Neural cell (in vitro differentiated cells): ENCODE measurements at regions not wholly inside any gene's neighbourhood (a gene's known extent, or its start where the extent isn't known, plus 50 kb on each side); places are given as distances from the start of the nearest gene placed in this dataset.

Experiments used
- H2AFZ ChIP-seq: fragments of 200-600, 300-800 bp; sonication (generic), shearing (Covaris generic); 2 replicates; pipeline ENCODE4 v1.6.0; 2014; ENCODE audit warnings: low read depth, mild to moderate bottlenecking, antibody characterized with exemption, low read length, moderate library complexity
- H3F3A ChIP-seq: fragments of 200-600 bp; shearing (Covaris generic); 2 replicates; pipeline ENCODE4 v1.6.1; 2016; ENCODE audit warnings: mild to moderate bottlenecking, moderate library complexity, mixed read lengths, antibody characterized with exemption, low read length; ENCODE audit not compliant: insufficient read depth, poor library complexity, severe bottlenecking
- H3K27ac ChIP-seq: fragments of 200-600, 300-800 bp; sonication (generic), shearing (Covaris generic); 2 replicates; pipeline ENCODE4 v1.5.1; 2014; ENCODE audit warnings: mild to moderate bottlenecking, low read length, moderate library complexity
- H3K27me3 ChIP-seq: fragments of 300-800, 200-600 bp; sonication (generic), shearing (Covaris generic); 2 replicates; pipeline ENCODE4 v1.6.0; 2014; ENCODE audit warnings: mild to moderate bottlenecking, low read depth, low read length, moderate library complexity; ENCODE audit not compliant: insufficient read depth
- H3K36me3 ChIP-seq: fragments of 300-800, 200-600 bp; sonication (generic), shearing (Covaris generic); 2 replicates; pipeline ENCODE4 v1.5.1; 2014; ENCODE audit warnings: mild to moderate bottlenecking, antibody characterized with exemption, low read length, moderate library complexity; ENCODE audit not compliant: insufficient read depth
- H3K4me2 ChIP-seq: fragments of 300-800, 200-600 bp; sonication (generic), shearing (Covaris generic); 2 replicates; pipeline ENCODE4 v1.6.0; 2014; ENCODE audit warnings: mild to moderate bottlenecking, low read length
- H3K4me3 ChIP-seq: fragments of 300-800, 200-600 bp; sonication (generic), shearing (Covaris generic); 2 replicates; pipeline ENCODE4 v1.5.1; 2014; ENCODE audit warnings: mild to moderate bottlenecking, low read length, moderate library complexity
- H3K79me2 ChIP-seq: fragments of 200-600 bp; shearing (Covaris generic); replicated peaks from 2 replicates; pipeline ENCODE4 v1.6.0; 2014; ENCODE audit warnings: mild to moderate bottlenecking, low read length, moderate library complexity; ENCODE audit not compliant: insufficient read depth
- H3K9ac ChIP-seq: fragments of 300-800, 200-600 bp; sonication (generic), shearing (Covaris generic); 2 replicates; pipeline ENCODE4 v1.6.1; 2016; ENCODE audit warnings: mild to moderate bottlenecking, low read length, mixed read lengths
- H3K9me2 ChIP-seq: fragments of 200-600 bp; shearing (Covaris generic); 2 replicates; pipeline ENCODE4 v1.6.1; 2016; ENCODE audit warnings: mild to moderate bottlenecking, low read length, mixed read lengths; ENCODE audit not compliant: insufficient read depth
- H3K9me3 ChIP-seq: fragments of 200-600, 300-800 bp; sonication (generic), shearing (Covaris generic); 2 replicates; pipeline ENCODE4 v1.6.1; 2016; ENCODE audit warnings: mild to moderate bottlenecking, mixed run types, low read length, moderate library complexity, mixed read lengths
- H4K20me1 ChIP-seq: fragments of 200-600 bp; shearing (Covaris generic); 2 replicates; pipeline ENCODE4 v1.6.1; 2016; ENCODE audit warnings: mild to moderate bottlenecking, mixed run types; ENCODE audit not compliant: insufficient read depth
- CTCF ChIP-seq: fragments of 450-650 bp; IDR thresholded peaks from 2 replicates; pipeline ENCODE4 v1.5.1; 2014; ENCODE audit warnings: antibody characterized with exemption, mild to moderate bottlenecking, moderate library complexity; ENCODE audit not compliant: poor library complexity, severe bottlenecking
- EP300 ChIP-seq: fragments of 450-650 bp; conservative IDR thresholded peaks from 2 replicates; pipeline ENCODE4 v1.6.1; 2014; ENCODE audit warnings: antibody characterized with exemption, mild to moderate bottlenecking, moderate library complexity; ENCODE audit not compliant: poor library complexity, severe bottlenecking
- EZH2 ChIP-seq: fragments of 200-600, 300-800 bp; shearing (Covaris generic), sonication (generic); IDR thresholded peaks from 2 replicates; pipeline ENCODE4 v1.6.1; 2014; ENCODE audit warnings: antibody characterized with exemption, low read length, borderline replicate concordance, mild to moderate bottlenecking; ENCODE audit not compliant: insufficient read depth, poor library complexity, severe bottlenecking
- MXI1 ChIP-seq: fragments of 450-650 bp; conservative IDR thresholded peaks from 2 replicates; pipeline ENCODE4 v1.6.1; 2014; ENCODE audit warnings: antibody characterized with exemption, mild to moderate bottlenecking; ENCODE audit not compliant: poor library complexity, severe bottlenecking
- POLR2AphosphoS5 ChIP-seq: IDR thresholded peaks from 2 replicates; pipeline ENCODE4 v1.6.1; 2012
- RAD21 ChIP-seq: fragments of 450-650 bp; conservative IDR thresholded peaks from 2 replicates; pipeline ENCODE4 v1.6.1; 2014; ENCODE audit warnings: antibody characterized with exemption, mild to moderate bottlenecking, moderate library complexity
- REST ChIP-seq: IDR thresholded peaks from 2 replicates; pipeline ENCODE4 v1.6.1; 2012; ENCODE audit warnings: borderline replicate concordance
- SMC3 ChIP-seq: fragments of 450-650 bp; conservative IDR thresholded peaks from 2 replicates; pipeline ENCODE4 v1.6.1; 2014; ENCODE audit warnings: antibody characterized with exemption, mild to moderate bottlenecking, moderate library complexity; ENCODE audit not compliant: poor library complexity
- TAF1 ChIP-seq: IDR thresholded peaks from 2 replicates; pipeline ENCODE4 v1.6.1; 2012; ENCODE audit warnings: low read depth

GRCh38 chr3:74824366-74824765 is 209.9 kb upstream of the CNTN3 start:
- Histone ChIP-seq H3K4me3 (no peak overlapping the region), H2AFZ (no peak overlapping the region), H3K79me2 (no peaks in the 10 kb centered on the region), H3K9me3 (no peaks in the 10 kb centered on the region), H3K9ac (no peak overlapping the region), H3F3A (no peaks in the 10 kb centered on the region), H3K9me2 (no peaks in the 10 kb centered on the region), H3K36me3 (no peaks in the 10 kb centered on the region), H4K20me1 (no peaks in the 10 kb centered on the region), H3K4me2 (no peak overlapping the region), H3K27ac (no peak overlapping the region), H3K27me3 (no peaks in the 10 kb centered on the region)
- TF ChIP-seq SMC3 (no peak), REST (no peak), RAD21 (no peak), POLR2AphosphoS5 (no peak), TAF1 (no peak), CTCF (no peak), MXI1 (no peak), EP300 (no peak), EZH2 (no peak)

GRCh38 chr3:74814181-74814580 is 199.7 kb upstream of the CNTN3 start:
- H3K4me3 ChIP-seq, result no peak overlapping the region
- H3K9me3 ChIP-seq, result no peaks in the 10 kb centered on the region
- no peaks in the 10 kb centered on the region for H3K9me2 ChIP-seq
- no peak overlapping the region for H3K27ac ChIP-seq
- H3K36me3 ChIP-seq, result no peaks in the 10 kb centered on the region
- no peak overlapping the region for H3K9ac ChIP-seq
- H3K4me2 ChIP-seq, result no peak overlapping the region
- TF ChIP-seq TAF1 (no peak), SMC3 (no peak), CTCF (no peak)
- no peaks in the 10 kb centered on the region for H4K20me1 ChIP-seq
- H3F3A ChIP-seq, result no peaks in the 10 kb centered on the region
- H3K79me2 ChIP-seq, result no peaks in the 10 kb centered on the region
- no peaks in the 10 kb centered on the region for H3K27me3 ChIP-seq
- no peak overlapping the region for H2AFZ ChIP-seq
